ENCODE measurements at regions not wholly inside any gene's neighbourhood (a gene's known extent, or its start where the extent isn't known, plus 50 kb on each side); places are given as distances from the start of the nearest gene placed in this dataset.
"Not testable (repeated sequence)": the region's sequence is repeated elsewhere in the genome, so short reads cannot be mapped to it uniquely, and the experiment has no call there.

DNA sequence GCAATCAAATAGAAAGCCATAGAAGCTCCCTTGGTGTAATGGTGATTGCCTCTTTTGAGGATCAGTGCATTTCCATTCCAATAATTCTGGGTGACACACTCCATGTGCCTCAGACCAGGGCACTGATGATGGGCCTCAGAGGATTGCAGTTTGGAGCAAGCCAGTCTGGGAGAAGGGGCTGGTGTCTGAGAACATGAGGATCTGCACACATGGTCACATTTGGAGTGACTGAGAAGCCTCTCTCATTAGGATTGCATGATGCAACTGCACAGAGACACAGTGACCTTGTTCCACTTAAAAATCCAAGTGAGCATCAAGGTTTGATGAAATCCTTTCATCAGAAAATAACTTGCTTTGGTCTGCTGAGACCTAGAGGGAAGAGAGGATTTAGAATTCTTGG lies 216.4 kb downstream of the ANKRD30B start:
- Histone ChIP-seq H3K9me3 (ENCODE audit: severe bottlenecking) (no peaks in the 10 kb centered on the region), H3K36me3 (no peaks in the 10 kb centered on the region), H3K27me3 (ENCODE audit: insufficient read depth, low read depth, severe bottlenecking) (peaks cover 15% of the 10 kb centered on the region), H3K4me3 (ENCODE audit: low read depth, low read length) (no peak overlapping the region), H3K27ac (no peak overlapping the region)
- TF ChIP-seq, protein P1, sequence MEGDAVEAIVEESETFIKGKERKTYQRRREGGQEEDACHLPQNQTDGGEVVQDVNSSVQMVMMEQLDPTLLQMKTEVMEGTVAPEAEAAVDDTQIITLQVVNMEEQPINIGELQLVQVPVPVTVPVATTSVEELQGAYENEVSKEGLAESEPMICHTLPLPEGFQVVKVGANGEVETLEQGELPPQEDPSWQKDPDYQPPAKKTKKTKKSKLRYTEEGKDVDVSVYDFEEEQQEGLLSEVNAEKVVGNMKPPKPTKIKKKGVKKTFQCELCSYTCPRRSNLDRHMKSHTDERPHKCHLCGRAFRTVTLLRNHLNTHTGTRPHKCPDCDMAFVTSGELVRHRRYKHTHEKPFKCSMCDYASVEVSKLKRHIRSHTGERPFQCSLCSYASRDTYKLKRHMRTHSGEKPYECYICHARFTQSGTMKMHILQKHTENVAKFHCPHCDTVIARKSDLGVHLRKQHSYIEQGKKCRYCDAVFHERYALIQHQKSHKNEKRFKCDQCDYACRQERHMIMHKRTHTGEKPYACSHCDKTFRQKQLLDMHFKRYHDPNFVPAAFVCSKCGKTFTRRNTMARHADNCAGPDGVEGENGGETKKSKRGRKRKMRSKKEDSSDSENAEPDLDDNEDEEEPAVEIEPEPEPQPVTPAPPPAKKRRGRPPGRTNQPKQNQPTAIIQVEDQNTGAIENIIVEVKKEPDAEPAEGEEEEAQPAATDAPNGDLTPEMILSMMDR (IDR thresholded peaks at IDR 0.05; ENCODE audit: low read depth, low read length), result no peak
- DNase-seq, result no peak

DNA sequence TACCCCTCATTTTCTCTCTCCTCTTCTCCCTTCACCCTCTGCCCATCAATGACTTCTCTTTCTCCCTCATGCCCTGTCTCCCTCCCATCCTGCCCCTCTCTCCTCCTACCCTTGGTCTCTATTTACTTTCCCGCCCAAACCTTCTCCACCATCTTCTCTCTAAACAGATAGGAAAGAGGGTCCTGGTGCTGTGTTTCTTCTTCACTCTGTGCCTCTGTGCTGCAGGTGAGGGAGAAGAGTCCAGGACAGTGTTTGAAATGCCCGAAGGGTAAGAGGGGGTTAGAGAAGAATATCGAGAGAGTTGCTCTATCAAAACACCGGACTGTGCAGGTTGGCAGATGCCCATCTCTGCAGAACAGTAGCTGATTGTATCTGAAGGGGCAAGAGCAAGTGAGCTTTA lies 217.0 kb downstream of the ANKRD30B start:
- not testable (repeated sequence) for DNase-seq; H3K4me3 ChIP-seq (ENCODE audit: low read depth, low read length); H3K9me3 ChIP-seq (ENCODE audit: severe bottlenecking); H3K27ac ChIP-seq; H3K36me3 ChIP-seq
- peaks cover 15% of the 10 kb centered on the region for H3K27me3 ChIP-seq (ENCODE audit: insufficient read depth, low read depth, severe bottlenecking)

DNA sequence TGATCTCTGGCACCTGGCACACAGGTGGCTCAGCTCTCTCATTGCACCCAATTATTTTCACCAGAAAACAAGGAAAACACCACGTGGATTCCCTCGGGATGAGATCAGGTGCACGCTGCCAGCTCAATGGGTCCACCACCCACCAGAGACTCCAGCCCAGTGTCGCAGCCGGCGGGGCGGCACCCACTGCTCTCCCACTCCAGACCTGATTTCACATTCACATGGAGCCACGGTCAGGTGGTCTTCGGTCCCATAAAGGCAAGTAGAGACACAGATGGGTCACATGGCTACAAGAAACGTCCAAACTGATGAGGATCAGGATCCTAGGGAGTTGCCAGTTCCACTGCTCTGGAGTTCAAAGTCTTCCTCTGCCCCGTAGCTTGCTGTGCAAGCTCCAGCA lies 217.6 kb downstream of the ANKRD30B start:
- H3K9me3 ChIP-seq (ENCODE audit: severe bottlenecking), result no peaks in the 10 kb centered on the region
- no peak for DNase-seq

DNA sequence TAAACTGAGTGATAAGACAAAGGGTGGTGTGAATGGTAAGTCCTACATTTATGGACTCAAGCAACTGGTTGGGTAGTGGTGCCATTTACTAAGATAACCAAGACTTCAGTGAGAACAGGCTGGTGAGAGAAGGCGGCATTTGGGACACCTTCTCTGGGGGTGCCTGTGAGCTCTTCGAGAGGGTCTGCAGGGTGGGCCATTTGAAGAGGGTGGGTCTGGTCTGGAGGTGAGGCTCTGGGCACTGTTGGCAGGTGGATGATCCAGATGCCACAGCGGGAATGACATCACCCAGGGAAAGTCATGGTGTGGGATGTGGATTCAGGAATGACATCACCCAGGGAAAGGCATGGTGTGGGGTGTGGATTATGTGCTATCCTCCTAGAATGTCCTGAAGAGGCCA lies 219.3 kb downstream of the ANKRD30B start:
- not testable (repeated sequence) for H3K9me3 ChIP-seq (ENCODE audit: severe bottlenecking); H3K4me3 ChIP-seq (ENCODE audit: low read depth, low read length); H3K36me3 ChIP-seq; DNase-seq; H3K27ac ChIP-seq; H3K27me3 ChIP-seq (ENCODE audit: insufficient read depth, low read depth, severe bottlenecking)

More for the DNA sequence above, 217.6 kb downstream of the ANKRD30B start:
- H3K4me3 ChIP-seq (ENCODE audit: low read depth, low read length), result no peak overlapping the region
- no peaks in the 10 kb centered on the region for H3K36me3 ChIP-seq
- TF ChIP-seq, protein P1 (IDR thresholded peaks at IDR 0.05; ENCODE audit: low read depth, low read length), result no peak
- H3K27me3 ChIP-seq (ENCODE audit: insufficient read depth, low read depth, severe bottlenecking), result peaks cover 13% of the 10 kb centered on the region
- H3K27ac ChIP-seq, result no peak overlapping the region

DNA sequence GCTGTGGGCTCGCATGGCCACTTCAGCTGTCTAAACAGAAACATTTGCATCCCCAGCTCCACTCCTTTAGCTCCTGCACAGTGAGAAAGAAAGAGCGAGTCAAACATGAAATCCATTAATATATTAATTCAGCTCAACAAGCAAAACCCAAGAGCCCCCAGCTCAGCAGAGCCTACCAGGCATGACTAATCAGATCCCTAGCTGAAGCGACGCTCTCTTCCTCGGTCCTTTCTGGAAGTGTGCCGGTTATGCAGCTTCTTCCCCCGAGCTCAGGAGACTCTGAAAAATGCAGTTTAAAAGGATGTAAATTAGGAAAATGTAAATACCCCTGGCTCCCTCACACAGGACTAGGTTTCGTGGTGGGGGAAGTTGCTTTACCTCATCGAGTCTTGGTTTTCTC lies 221.5 kb downstream of the ANKRD30B start:
- no peak overlapping the region for H3K4me3 ChIP-seq (ENCODE audit: low read depth, low read length)
- H3K27me3 ChIP-seq (ENCODE audit: insufficient read depth, low read depth, severe bottlenecking), result peaks cover 11% of the 10 kb centered on the region
- H3K36me3 ChIP-seq, result no peaks in the 10 kb centered on the region
- TF ChIP-seq, protein P1 (IDR thresholded peaks at IDR 0.05; ENCODE audit: low read depth, low read length), result no peak
- no peak overlapping the region for H3K27ac ChIP-seq
- no peaks in the 10 kb centered on the region for H3K9me3 ChIP-seq (ENCODE audit: severe bottlenecking)
- no peak for DNase-seq

DNA sequence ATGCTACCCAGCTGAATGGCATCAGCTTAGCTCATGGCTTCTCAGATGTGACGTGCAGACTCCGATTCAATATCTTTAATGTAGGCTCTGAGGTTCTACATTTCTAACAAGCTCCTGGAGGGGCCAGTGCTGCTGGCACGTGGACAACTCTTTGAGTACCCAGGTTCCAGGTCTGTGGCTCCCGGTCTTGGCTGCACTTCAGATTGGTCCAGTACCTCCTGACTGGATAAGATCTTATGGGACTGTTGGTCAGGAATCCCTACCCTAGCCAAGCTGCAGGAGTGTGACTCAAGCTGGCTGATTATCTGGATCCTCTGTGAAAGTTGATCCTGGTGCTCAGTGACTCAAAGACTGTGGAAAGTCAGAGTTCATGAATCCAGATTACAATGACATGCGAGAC lies 222.1 kb downstream of the ANKRD30B start:
- Histone ChIP-seq H3K27me3 (ENCODE audit: insufficient read depth, low read depth, severe bottlenecking) (peaks cover 11% of the 10 kb centered on the region), H3K9me3 (ENCODE audit: severe bottlenecking) (no peaks in the 10 kb centered on the region), H3K36me3 (no peaks in the 10 kb centered on the region), H3K27ac (no peak overlapping the region), H3K4me3 (ENCODE audit: low read depth, low read length) (no peak overlapping the region)
- TF ChIP-seq, protein P1 (IDR thresholded peaks at IDR 0.05; ENCODE audit: low read depth, low read length), result no peak
- no peak for DNase-seq

DNA sequence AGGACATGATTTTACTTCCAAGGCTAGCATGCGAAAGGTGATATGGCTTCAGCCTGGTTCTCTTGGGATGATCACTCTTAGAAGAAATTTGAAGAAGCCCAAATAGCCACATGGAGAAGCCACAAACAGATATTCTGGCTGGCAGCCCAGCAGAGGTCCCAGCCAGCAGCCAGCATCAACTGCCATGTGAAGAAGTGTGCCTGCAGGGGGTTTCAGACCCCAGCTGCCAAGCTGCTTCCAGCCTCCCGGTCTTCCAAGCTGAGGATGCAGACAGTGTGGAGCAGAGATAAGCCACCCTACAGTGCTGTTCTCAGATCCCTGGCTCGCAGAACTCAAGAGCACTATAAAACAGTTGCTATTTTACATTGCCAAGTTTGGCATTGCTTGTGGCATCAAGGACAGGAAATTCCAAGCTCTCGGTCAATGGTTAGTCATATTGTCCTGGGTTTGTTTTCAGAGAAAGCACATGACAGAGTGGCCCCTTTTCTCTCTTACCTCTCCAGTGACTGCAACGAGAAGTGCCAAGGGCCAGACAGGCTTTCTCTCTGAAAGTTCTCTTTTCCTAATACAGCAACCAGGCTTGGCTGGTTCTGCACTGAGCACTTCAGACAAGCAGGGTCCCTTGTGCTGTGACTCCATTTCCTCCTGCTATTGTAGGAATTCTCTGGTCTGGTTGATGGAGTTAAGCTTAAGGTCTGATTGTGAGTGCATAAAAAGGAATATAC lies 223.7 kb downstream of the ANKRD30B start:
- TF ChIP-seq, protein P1 (IDR thresholded peaks at IDR 0.05; ENCODE audit: low read depth, low read length), result no peak
- H3K9me3 ChIP-seq (ENCODE audit: severe bottlenecking), result no peaks in the 10 kb centered on the region
- DNase-seq, result no peak

DNA sequence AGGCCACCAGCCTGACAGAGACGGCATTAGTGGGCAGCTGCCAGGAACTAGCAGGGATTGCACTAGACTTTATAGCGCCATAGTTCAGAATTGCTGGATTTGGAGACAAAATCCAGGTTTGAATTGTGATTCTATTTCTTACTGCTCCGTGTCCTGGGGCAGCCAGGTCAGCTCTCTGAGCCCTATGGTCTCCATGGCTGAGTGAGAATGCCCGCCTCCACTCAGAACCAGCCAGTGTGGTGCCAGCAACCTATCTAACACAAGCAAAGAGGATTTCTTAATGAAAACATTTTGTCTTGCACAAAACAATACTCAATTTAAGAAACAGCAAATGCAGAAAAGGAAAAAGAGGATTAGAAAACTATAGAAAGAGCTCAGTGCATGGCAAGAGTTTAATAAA lies 225.4 kb downstream of the ANKRD30B start:
- H3K27me3 ChIP-seq (ENCODE audit: insufficient read depth, low read depth, severe bottlenecking), result peaks cover 12% of the 10 kb centered on the region
- not testable (repeated sequence) for H3K4me3 ChIP-seq (ENCODE audit: low read depth, low read length); H3K27ac ChIP-seq; H3K36me3 ChIP-seq; DNase-seq; H3K9me3 ChIP-seq (ENCODE audit: severe bottlenecking)

More for the DNA sequence above, 223.7 kb downstream of the ANKRD30B start:
- H3K27me3 ChIP-seq (ENCODE audit: insufficient read depth, low read depth, severe bottlenecking), result peaks cover 5% of the 10 kb centered on the region
- H3K36me3 ChIP-seq, result no peaks in the 10 kb centered on the region
- no peak overlapping the region for H3K4me3 ChIP-seq (ENCODE audit: low read depth, low read length)
- H3K27ac ChIP-seq, result no peak overlapping the region
